GM21367 (cell line): ENCODE measurements at regions not wholly inside any gene's neighbourhood (a gene's known extent, or its start where the extent isn't known, plus 50 kb on each side); places are given as distances from the start of the nearest gene placed in this dataset.

Experiments used
- ATAC-seq: cut with Tn5 transposase; IDR thresholded peaks from one replicate; pipeline ENCODE4 v1.9.1; 2021; ENCODE audit not compliant: unreplicated experiment

DNA sequence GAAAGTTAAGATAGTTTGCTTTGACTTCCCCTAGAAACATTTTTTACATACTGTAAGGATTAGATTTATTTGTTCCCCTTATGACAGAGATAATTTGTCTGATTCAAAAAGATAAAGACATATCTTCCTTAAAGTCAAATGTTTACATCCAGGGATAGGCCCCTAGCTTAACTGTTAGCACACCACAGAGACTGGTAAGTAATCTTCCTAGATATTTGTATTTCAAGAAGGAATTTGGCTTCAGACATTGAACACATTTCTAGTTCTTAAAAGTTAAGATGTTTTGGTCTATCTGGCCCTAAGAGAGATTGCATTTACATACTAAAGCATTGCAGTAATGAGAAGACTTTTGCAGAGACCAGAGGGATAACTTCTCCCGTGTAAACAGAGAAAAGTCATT, 1201.1 kb upstream of the GJE1 start:
- ATAC-seq: no peak

DNA sequence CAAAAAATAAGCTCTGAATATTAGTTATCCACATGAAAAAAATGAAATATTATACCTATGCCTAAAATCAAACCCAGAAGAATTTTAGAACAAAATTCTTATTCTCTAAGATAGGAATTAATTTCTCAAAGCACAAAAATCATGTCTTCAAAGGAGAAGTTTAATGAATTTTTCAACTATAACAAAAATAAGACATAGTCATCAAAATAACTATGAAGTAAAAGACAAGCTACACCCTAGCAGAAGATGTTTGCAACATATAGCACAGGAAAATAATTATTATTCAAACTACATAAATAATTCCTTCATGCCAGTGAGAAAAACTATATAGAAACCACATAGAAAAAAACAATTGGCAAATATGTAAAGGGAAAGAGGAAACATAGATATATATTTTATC, 1203.6 kb upstream of the GJE1 start:
- no peak for ATAC-seq

DNA sequence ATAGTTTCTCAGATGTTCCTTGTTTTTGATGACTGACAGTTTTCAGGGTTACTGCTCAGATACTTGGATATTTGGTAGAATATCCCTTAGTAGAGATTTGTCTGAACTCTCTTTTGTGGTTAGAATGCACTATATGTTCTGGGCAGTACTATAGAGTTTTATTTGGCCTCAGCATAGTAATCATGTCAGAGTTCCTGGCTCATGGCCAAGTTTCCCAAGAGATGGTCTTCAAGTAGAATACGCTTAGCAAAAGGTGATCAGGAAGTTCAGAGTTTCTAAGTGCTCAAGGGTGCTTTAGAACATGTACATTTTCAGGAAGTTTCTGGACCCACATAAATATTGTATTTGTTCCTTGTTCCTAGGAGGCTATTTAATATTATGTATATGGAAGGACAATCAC, 1209.7 kb upstream of the GJE1 start:
- no peak for ATAC-seq

DNA sequence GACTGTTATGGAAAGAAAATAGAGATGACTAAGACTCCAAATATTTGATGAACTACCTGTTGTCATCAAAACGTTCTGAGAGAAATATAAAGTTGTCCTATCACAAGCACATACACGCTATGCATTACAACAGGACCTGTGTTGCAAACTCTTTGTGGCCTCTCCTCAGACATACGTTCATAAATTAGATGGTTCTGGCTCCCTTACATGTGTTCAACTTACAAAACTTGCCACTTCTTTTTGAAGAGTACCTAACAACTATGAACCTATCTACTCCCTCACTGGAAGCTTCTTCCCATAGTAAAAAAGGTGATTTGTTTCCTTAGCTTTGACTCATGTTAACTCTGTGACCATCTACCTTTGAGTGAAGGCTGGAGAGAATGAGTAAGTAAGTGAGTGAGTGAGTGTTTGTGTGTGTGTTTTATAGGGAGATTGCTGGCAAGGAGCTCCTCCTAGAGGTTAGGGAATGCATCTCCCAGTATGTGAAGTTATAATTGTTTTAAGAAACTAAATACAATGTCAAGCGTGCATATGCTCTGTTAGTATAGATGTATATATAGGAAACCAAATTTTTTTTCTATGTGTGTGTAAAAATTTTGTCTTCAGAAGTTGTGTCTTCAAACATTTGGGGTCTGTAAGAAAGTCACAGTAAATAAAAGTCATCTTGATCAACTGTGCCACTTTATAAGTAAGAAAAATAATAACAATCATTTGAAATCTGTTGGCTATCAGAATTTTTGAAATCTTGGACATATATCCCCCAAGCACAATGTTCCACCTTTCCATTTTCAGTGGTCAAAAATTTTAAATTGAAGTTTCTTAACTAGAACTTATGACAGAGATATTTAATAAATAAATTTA, 1211.1 kb upstream of the GJE1 start:
- ATAC-seq: peak; percentile 61

DNA sequence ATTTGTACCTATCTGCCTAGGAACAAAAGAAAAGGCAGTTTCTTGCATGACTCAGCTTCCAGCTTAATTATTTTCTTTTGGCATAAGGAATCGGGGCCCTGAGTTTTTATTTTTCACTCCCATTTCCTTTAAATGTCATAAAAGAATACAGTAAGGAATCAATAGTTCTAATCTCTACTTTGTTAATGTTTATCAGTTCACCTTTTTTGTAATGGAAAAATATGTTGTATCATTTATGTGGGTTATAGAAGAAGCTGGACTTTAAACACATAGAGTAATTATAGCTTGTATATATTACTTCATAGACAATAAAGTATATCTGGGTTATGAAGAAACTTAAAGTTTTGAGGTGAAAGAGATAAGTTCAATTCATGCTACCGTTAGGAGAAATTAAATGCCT, 1214.8 kb upstream of the GJE1 start:
- no peak for ATAC-seq

DNA sequence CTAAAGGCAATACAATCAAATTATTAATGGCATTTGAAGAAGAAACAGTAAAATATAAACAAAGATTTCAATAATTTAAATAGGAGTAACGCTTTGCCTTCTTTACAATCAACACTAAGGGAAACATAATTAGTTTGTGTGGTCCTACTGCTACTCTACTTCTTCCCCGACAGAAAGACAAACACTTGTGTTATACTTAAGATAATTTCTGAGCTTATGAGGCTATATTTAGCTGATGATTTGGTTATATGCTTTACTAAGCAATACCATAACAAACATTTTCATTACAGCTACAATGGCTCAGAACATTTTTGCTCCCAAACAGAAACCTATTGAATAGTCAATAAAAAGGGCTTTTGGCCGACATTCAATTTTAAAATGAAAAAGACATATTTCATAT, 1217.2 kb upstream of the GJE1 start:
- no peak for ATAC-seq

DNA sequence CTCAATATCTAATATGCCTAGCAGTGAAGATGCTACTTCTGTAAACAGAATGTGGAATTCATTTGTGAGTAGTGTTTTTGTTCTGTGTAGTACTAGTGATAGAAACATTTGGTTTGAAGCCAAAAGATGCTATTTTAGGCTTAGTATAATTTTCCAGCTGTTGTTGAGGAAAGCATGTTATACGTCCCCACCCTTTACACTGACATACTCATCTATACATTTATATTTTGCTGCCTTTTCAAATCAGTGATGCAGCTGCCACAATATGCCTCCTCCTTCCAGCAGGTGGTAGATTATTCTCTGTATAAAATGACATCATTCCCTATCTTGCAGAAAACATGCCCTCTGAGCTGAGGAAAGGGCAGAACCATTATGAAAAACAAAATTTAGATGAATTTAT, 1217.6 kb upstream of the GJE1 start:
- ATAC-seq: no peak

DNA sequence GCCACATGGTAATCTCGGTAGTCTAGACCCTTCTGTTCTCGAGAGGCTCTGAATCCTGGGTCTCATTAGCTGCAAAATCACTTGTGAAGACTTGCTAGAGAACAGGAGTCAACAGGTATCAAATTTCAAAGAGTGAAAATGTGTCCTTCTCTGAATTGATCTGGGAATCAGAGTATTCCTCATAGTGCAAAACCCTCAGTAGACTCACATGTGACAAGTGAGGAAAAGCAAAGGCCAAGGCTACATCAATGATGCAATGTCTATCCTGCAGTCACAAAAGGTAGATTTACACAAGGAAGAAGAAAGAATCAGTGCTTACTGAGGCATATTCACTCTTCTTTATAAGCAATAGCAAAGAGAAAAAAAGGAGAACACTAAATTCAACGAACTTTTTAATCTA, 1220.0 kb upstream of the GJE1 start:
- ATAC-seq: no peak

DNA sequence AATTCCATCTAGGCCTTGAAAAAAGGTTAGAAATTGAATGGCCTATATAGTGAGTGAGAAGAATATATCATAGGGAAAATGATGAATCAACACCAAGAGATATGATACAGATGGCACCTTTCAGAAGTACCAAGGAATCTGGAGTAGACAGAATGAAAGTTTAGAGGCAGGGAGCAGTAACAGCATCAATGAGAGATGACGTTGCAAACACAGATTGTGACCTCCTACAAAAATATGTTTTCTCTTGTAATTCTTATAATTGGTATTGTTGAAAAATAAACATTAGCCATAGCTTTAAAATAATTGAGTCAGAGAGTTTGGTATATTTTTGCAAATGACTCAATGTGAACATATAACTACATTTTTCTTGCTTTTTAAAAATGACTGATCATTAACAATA, 1223.1 kb upstream of the GJE1 start:
- ATAC-seq: no peak

DNA sequence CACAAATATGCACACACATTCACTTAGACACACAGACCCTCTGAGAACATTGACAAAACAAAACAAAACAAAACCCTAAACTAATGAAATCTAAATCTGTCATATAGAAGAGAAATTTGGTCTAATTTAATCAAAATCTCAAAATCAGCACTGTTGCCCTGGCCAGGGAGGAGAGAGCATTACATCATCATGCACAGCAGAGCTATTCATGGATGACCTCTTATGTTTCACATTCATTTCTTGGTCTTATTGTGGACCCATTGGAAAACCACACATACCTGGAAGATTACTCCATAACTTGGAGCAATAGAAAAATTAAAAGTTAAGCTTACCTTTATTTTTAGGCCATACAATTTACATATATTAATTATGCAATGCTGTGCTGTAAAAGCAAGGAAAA, 1223.6 kb upstream of the GJE1 start:
- no peak for ATAC-seq

DNA sequence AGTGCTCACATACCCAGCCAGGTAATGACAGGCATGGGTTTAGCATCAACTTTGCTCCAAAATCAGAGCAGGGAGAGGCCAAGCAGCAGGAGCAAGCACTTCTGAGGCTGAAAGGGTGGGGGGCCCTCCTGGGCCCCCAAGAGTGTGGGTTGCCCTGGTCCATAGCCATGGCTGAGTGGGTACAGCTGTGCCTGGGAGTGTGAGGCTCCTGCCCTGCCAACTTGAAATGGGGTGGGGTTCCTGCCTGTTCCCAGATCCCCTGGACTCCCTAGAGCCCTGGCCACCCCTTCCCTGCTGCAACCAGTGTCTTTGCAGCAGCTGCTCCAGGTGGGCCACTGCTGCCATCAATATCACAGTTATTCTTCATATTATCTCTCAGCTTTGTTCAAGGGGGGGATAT, 1224.2 kb upstream of the GJE1 start:
- ATAC-seq: no peak

DNA sequence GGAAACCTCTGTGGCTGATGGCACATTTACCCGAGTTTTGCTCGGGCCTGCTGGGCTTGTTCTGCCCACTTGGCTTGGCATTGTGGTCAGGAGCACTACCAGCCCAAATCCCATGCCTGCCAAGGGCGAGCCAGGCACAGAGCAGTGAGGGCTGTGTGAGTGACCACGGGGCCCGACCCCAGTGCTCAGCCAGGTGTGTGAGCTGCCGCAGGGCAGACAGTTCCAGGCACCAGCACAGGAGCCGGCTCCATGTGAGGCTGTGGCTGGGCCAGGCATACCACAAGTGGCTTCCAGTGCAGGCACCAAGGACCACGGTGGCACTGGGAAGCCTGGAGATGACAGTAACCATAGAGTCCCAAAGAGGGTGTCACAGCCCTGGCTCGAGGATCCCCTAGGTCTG, 1225.5 kb upstream of the GJE1 start:
- ATAC-seq: no peak

DNA sequence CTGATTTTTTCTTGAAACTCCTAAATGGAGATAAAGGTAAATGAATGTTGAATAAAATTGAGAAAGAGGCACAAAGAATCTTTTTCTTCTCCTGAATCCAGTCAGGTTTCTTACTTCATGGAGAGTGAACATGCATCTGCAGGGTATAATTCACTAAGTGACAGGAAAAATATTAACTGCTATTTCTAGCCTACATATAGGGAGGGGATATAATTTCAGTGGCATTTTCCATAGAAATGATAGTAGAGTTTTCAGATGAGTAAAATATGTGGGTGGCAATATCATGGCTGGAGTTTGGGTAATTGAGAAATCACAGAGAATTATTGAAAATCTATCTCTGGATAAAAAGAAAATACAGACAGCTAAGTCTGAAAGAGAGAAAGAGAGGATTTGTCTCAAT, 1227.0 kb upstream of the GJE1 start:
- no peak for ATAC-seq

DNA sequence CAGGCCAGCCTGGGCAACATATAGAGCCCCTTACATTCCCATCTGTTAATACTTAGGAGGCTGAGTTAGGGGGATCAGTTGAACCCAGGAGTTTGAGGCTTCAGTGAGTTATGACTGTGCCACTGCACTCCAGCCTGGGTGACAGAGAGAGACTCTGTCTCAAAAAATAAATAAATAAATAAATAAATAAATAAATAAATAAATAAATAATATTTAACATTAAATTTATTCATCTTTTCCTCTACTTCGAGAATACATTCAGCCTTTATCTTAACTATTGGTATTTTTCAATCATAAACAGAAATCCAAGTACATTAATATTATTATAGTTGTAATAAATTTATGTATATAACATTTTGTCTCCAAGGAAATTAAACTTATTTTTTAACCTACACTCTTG, 1227.7 kb upstream of the GJE1 start:
- no peak for ATAC-seq

DNA sequence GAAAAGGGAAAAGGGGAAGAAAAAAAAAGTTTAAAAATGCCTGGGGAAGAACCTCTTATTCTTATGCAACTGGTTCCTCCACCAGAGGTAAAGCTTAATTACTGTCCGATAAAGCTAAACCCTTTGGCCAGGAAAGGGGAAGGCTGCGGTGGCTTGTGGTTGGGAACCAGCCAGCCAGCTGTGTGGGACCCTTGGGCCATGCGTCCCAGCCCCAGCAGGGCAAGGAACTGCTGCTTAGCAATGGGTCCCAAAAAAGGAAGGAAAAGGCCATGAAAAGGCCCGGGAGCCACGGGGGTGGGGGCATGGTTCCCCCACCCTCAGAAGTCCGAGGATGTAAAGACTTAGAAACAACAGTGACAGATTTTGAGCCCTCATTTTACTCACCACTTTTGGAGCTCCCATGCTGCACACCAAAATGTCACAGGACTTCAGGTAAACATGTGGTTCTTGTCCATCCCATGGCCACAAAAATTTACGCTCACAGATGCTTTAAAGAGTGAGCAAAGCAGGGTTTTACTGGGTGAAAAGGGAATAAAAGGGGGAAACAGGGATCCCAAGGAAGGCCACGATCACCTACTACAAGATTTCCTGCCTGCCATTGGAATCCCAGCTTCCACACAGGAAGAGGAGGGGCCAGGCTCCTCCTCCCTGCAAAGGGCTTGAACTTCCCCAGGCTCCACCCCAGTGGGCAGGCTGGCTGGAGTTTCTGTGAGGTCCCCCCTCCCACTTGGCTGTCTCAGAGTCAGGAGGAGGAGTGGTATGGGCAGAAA, 1234.7 kb upstream of the GJE1 start:
- ATAC-seq: no peak

DNA sequence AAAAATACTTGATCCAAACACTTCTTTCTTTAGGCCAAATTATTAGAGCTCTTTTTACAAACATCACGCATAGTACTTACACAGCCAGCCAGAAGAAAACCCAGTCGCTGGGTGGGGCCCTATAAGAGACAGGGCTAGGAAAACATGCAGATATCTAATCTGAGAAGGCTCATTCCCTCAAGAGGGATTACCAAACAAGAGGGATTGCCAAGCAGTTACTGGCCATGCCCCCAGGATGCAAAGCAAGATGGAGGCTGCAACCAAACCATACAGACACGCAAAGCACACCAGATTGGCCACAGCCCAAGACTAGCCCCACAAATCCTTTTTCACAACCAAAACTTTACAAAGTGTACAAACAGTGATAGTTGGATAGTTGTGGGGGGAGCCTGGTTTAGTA, 1235.4 kb upstream of the GJE1 start:
- no peak for ATAC-seq

DNA sequence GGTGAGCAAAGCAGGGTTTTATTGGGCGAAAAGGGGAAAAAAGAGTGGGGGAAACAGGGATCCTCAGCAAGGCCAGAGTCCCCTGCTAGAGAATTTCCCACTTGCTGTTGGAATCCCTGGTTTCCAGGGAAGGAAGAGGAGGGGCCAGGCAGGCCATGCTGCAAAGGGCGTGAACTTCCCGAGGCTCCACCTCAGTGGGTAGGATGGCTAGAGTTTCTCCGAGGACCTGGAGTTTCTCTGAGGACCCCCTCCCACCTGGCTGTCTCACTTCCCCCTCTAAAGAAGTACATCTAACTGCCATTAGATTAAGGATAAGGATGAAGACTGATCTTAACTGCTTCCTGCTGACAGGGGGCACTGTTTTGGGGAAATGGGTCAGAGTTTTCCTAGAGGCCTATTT, 1239.3 kb upstream of the GJE1 start:
- ATAC-seq: no peak

DNA sequence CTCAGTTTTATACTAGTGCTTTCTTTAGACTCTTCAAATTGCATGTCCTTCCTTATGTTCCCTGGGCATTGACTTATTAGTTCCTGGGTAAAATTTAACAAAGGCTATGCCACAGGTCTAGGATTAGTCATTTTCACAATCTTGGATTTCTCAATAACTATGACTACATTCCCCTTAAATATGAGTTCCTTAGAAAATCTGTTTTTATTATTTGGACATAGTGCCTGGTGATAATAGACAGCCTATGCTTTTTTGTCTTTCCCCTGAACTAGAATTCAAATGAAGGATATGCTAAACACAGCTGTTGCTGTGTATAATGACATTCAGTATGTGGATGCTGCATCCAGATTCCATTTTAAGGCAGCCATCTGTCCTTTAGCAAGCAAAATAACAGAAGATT, 1252.8 kb upstream of the GJE1 start:
- ATAC-seq: no peak

DNA sequence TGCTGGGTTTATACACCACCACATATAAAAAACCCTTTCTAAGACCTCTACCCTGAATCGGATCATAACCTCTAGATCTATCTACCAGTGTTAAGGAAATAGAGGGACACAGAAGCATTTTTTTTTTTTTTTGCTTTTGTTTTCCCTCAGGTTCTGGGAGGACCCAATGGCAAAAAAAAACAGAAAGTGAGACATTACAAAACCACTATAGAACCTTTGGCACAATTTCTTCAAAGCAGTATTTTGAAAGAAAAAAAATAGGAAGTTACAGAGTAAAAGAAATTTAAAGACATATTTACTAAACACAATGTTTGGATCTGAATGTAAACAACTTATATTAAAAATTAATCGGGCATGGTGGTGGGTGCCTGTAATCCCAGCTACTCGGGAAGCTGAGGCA, 1258.7 kb upstream of the GJE1 start:
- ATAC-seq: no peak

DNA sequence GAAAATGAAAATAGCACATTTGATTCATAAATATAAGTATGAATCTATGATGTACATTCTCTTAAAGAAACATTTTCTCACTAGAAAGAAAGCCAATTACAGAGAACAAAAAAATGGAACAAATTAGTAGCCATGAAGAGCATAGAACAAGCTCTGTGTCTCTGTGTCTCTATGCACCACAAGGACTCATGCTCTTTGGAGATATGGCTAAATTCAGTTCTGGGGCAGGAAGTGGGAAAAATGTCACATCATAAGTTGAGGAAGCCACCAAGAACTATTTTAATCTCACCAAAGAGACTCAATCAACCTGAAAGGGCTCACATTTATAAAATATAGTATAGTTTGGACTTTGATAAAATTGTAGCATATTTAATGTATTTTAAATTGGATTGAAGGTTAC, 1259.8 kb upstream of the GJE1 start:
- no peak for ATAC-seq

DNA sequence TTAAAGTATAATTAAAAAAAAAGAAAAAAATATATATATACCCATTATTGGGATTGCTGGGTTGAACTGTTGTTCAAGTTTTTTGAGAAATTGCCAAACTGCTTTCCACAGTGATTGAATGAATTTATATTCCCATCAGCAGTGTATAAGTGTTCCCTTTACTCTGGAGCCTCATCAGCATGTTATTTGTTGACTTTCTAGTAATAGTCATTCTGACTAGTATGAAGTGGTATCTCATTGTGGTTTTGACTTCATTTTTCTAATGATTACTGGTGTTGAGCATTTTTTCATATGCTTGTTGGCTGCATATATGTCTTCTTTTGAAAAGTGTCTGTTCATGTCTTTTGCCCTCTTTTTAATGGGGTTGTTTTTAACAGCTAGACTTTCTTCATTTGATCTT, 1260.8 kb upstream of the GJE1 start:
- ATAC-seq: no peak

DNA sequence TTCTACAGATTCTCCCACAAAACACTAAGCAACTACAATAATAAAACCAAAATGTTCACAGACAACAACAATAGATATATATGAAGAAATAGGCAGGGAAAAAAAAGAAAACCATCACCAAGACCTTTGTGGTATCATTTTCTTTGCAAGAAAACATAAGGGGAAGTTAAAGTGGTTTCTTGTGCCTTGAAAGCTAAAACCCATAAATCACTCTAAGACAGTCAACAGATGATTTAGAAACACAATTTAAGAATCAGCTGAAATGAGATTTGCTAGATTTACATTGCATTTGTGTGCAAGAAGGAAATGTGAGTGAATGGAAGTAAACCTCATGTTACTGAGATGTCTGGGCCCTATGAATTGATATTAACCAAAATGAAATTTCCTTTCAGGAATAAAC, 1265.4 kb upstream of the GJE1 start:
- ATAC-seq: no peak
